CD4-positive, CD25-positive, alpha-beta regulatory T cell (primary cell): ENCODE measurements at regions not wholly inside any gene's neighbourhood (a gene's known extent, or its start where the extent isn't known, plus 50 kb on each side); places are given as distances from the start of the nearest gene placed in this dataset.

Source experiments
- ATAC-seq, 2 donors: fragments of 150-1000 bp; cut with Tn5 transposase; one replicate each; pipeline ENCODE4 v1.10.0; 2021; ENCODE audit warnings: low read depth in 2 of 2, moderate number of reproducible peaks in 2 of 2, moderate library complexity in 1 of 2
- DNase-seq, 3 donors: peaks; one replicate each; pipeline versions ENCODE4 v3.0.0 to v3.0.0-alpha.2; 2012 to 2022; ENCODE audit warnings: mixed read lengths in 1 of 3
- H3K27ac ChIP-seq: one replicate; pipeline ENCODE4 v1.7.0; 2013; ENCODE audit warnings: mild to moderate bottlenecking, low read length; ENCODE audit not compliant: insufficient read depth, poor library complexity, severe bottlenecking
- H3K27me3 ChIP-seq: one replicate; pipeline ENCODE4 v1.7.0; 2013; ENCODE audit warnings: low read length; ENCODE audit not compliant: control insufficient read depth, insufficient read depth
- H3K36me3 ChIP-seq: one replicate; pipeline ENCODE4 v1.7.0; 2013; ENCODE audit warnings: mild to moderate bottlenecking, low read length, moderate library complexity; ENCODE audit not compliant: control insufficient read depth, insufficient read depth
- H3K4me1 ChIP-seq: 2 replicates; pipeline ENCODE4 v1.7.0; 2013; ENCODE audit warnings: mild to moderate bottlenecking, low read length; ENCODE audit not compliant: insufficient read depth, control insufficient read depth, poor library complexity, severe bottlenecking
- H3K4me3 ChIP-seq: one replicate; pipeline ENCODE4 v1.7.0; 2013; ENCODE audit warnings: low read depth, mild to moderate bottlenecking, low read length, moderate library complexity
- H3K9me3 ChIP-seq, 2 experiments: 1 replicate in 1 of 2; 2 replicates in 1 of 2; pipeline ENCODE4 v1.7.0; 2013; ENCODE audit warnings: low read length in 2 of 2, mild to moderate bottlenecking in 1 of 2, moderate library complexity in 1 of 2; ENCODE audit not compliant: control insufficient read depth in 2 of 2
- H3K27ac Mint-ChIP-seq, 3 donors: one replicate each; pipeline ENCODE4 v1.8.0; 2020 to 2022; ENCODE audit warnings: mild to moderate bottlenecking in 3 of 3, mixed read lengths in 3 of 3, moderate library complexity in 2 of 3
- H3K27me3 Mint-ChIP-seq: one replicate; pipeline ENCODE4 v1.8.0; 2022; ENCODE audit warnings: mild to moderate bottlenecking, mixed read lengths
- H3K36me3 Mint-ChIP-seq: one replicate; pipeline ENCODE4 v1.8.0; 2020; ENCODE audit warnings: mixed read lengths
- H3K4me1 Mint-ChIP-seq, 4 donors: one replicate each; pipeline ENCODE4 v1.8.0; 2020 to 2022; ENCODE audit warnings: mixed read lengths in 4 of 4, mild to moderate bottlenecking in 1 of 4
- H3K4me3 Mint-ChIP-seq, 4 donors: one replicate each; pipeline ENCODE4 v1.8.0; 2020 to 2022; ENCODE audit warnings: mild to moderate bottlenecking in 4 of 4, mixed read lengths in 4 of 4, moderate library complexity in 3 of 4
- H3K9me3 Mint-ChIP-seq, 7 donors: one replicate each; pipeline ENCODE4 v1.8.0; 2020 to 2022; ENCODE audit warnings: mixed read lengths in 7 of 7, mild to moderate bottlenecking in 3 of 7, moderate library complexity in 2 of 7

DNA sequence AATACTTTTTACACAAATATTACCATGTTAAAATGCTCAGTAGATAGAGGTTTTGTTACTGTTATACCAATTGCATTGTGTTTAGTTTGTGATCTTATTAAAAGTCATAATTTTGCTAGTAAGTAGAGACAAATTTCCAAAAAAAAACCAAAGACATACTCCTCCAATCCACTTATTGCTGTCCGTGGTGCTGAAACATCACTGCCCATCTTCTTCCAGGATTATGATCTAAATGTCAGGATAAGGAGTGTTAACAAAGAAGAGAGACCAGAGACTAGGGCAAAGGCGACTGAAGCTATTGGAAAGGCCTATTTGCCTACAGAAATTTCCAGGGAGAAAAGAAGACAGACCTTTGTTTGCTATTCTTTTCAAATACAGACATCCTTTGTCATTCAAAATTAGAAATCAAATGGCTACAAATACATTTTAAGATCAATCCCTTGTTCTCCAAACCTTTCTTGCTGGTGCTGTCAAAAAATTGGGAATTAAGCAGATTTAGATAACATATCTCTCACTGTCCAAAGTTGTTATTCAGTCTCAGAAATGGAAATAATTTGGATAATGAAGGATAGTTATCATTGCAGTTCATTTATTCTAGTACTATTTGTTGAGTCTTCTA is 199.7 kb downstream of the C11orf91 start:
- H3K4me1 ChIP-seq: no peaks in the 10 kb centered on the region
- DNase-seq (no peak), ATAC-seq (no peak)
- Mint-ChIP-seq H3K9me3 (peaks cover 0 to 6% (median 0%) of the 10 kb centered on the region in 7 donors), H3K27ac (no peak overlapping the region), H3K27me3 (peaks cover 15% of the 10 kb centered on the region), H3K4me1 (no peaks in the 10 kb centered on the region), H3K4me3 (no peak overlapping the region), H3K36me3 (no peaks in the 10 kb centered on the region)
- no peak overlapping the region for H3K27ac ChIP-seq
- H3K4me3 ChIP-seq: no peak overlapping the region
- no peaks in the 10 kb centered on the region for H3K9me3 ChIP-seq
- H3K27me3 ChIP-seq: no peaks in the 10 kb centered on the region
- no peaks in the 10 kb centered on the region for H3K36me3 ChIP-seq

DNA sequence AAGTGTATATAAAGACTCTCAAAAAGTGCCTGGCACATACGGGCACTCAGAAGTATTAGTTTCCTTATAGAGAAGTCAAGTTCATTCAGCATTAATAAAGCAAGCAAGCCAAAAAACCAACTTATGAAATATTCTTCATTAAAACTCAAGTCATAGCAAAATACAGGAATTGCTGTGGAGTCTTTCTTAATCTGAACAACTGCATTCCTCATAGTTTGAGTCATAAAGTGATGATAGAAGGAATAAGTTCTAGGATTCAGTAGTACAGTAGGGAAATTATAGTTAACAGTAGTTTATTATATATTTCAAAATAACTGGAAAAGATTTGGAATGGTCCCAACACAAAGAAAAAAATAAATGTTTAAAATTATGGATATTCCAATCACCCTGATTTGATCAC is 200.3 kb downstream of the C11orf91 start:
- Mint-ChIP-seq H3K4me3 (no peak overlapping the region), H3K4me1 (no peaks in the 10 kb centered on the region), H3K9me3 (peaks cover 0 to 6% (median 0%) of the 10 kb centered on the region in 7 donors), H3K36me3 (no peaks in the 10 kb centered on the region), H3K27me3 (peaks cover 13% of the 10 kb centered on the region), H3K27ac (no peak overlapping the region)
- Histone ChIP-seq H3K27ac (no peak overlapping the region), H3K36me3 (no peaks in the 10 kb centered on the region), H3K4me3 (no peak overlapping the region), H3K9me3 (no peaks in the 10 kb centered on the region), H3K27me3 (no peaks in the 10 kb centered on the region), H3K4me1 (no peaks in the 10 kb centered on the region)
- ATAC-seq (no peak), DNase-seq (no peak)

- H3K36me3 Mint-ChIP-seq: no peaks in the 10 kb centered on the region
- H3K4me3 Mint-ChIP-seq: no peak overlapping the region
These were observed 208.0 kb downstream of the C11orf91 start for GRCh38 chr11:33492596-33492995.

DNA sequence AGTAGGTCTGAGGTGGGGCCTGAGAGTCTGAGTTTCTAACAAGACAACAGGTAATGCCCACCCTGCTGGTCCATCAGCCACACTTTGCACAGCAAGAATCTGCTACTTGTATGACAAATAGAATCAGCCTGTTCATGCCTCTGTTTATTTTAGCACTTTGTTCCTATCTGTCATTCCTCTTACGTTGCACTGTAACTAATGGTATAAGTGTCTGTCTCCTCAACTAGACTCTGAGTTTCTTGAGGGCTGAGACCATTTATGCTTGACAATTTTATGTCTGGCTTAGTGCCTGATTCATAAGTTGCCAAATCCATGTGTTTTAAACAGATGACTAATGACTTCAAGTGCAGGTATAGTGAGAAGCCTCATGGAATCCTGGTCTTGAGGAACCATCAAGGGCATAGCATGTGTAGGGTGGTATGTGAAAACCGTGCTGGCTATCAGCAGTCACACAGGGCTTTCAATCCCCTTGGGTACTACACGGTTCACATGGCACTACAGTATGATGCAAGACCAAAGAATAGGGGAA is 209.7 kb downstream of the C11orf91 start:
- no peaks in the 10 kb centered on the region for H3K4me1 Mint-ChIP-seq
- Histone ChIP-seq H3K4me3 (no peak overlapping the region), H3K9me3 (no peaks in the 10 kb centered on the region), H3K4me1 (no peaks in the 10 kb centered on the region), H3K27ac (no peak overlapping the region), H3K36me3 (no peaks in the 10 kb centered on the region), H3K27me3 (no peaks in the 10 kb centered on the region)
- H3K9me3 Mint-ChIP-seq: peaks cover 0 to 5% (median 0%) of the 10 kb centered on the region in 7 donors
- ATAC-seq (no peak), DNase-seq (no peak)
- no peak overlapping the region for H3K27ac Mint-ChIP-seq
- H3K27me3 Mint-ChIP-seq: peaks cover 4% of the 10 kb centered on the region
- H3K36me3 Mint-ChIP-seq: no peaks in the 10 kb centered on the region
- no peak overlapping the region for H3K4me3 Mint-ChIP-seq

More at GRCh38 chr11:33492596-33492995, 208.0 kb downstream of the C11orf91 start:
- Mint-ChIP-seq H3K27me3 (peaks cover 4% of the 10 kb centered on the region), H3K9me3 (peaks cover 0 to 5% (median 0%) of the 10 kb centered on the region in 7 donors), H3K27ac (no peak overlapping the region), H3K4me1 (no peaks in the 10 kb centered on the region)
- Histone ChIP-seq H3K4me3 (no peak overlapping the region), H3K36me3 (no peaks in the 10 kb centered on the region), H3K9me3 (no peaks in the 10 kb centered on the region), H3K27me3 (no peaks in the 10 kb centered on the region), H3K4me1 (no peaks in the 10 kb centered on the region), H3K27ac (no peak overlapping the region)
- DNase-seq: no peak
- ATAC-seq: no peak

- Mint-ChIP-seq H3K36me3 (no peaks in the 10 kb centered on the region), H3K9me3 (peaks cover 0 to 5% (median 0%) of the 10 kb centered on the region in 7 donors), H3K27ac (no peak overlapping the region), H3K27me3 (peaks cover 4% of the 10 kb centered on the region), H3K4me3 (no peak overlapping the region), H3K4me1 (no peaks in the 10 kb centered on the region)
- Histone ChIP-seq H3K27ac (no peak overlapping the region), H3K36me3 (no peaks in the 10 kb centered on the region), H3K4me1 (no peaks in the 10 kb centered on the region), H3K4me3 (no peak overlapping the region), H3K27me3 (no peaks in the 10 kb centered on the region), H3K9me3 (no peaks in the 10 kb centered on the region)
- DNase-seq (no peak), ATAC-seq (no peak)
These were observed 211.7 kb downstream of the C11orf91 start for GRCh38 chr11:33488971-33489370.

GRCh38 chr11:33480626-33481025 is 220.0 kb downstream of the C11orf91 start:
- peaks cover 2% of the 10 kb centered on the region for H3K27me3 ChIP-seq
- ATAC-seq: no peak
- no peaks in the 10 kb centered on the region for H3K9me3 Mint-ChIP-seq
- H3K4me3 Mint-ChIP-seq: no peak overlapping the region
- no peak for DNase-seq
- no peaks in the 10 kb centered on the region for H3K9me3 ChIP-seq
- no peak overlapping the region for H3K4me3 ChIP-seq
- no peaks in the 10 kb centered on the region for H3K36me3 Mint-ChIP-seq
- no peaks in the 10 kb centered on the region for H3K36me3 ChIP-seq
- no peak overlapping the region for H3K27ac ChIP-seq
- H3K27ac Mint-ChIP-seq: no peak overlapping the region
- peaks cover 4% of the 10 kb centered on the region for H3K27me3 Mint-ChIP-seq
- H3K4me1 Mint-ChIP-seq: no peaks in the 10 kb centered on the region
- no peaks in the 10 kb centered on the region for H3K4me1 ChIP-seq

DNA sequence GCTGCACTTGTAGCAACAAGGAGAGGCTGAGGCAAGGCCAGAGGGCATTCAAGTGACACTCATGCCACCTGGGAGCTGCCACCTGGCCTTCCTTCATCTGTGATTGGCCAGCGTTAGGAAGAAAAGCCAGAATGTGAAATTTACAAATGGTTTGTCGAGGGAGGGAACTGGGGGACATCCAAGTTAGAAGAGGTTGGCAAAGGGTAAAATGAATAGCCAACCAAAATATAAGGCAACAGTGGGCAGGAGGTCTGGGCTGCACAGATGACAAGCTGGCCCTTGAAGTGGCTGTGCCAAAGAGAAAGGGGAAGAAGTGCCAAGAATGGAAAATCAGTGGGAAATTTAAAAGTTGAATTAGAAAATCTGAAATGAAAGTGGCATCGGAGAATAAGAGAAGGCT is 221.4 kb downstream of the C11orf91 start:
- H3K27ac Mint-ChIP-seq: no peak overlapping the region
- no peak overlapping the region for H3K4me3 Mint-ChIP-seq
- H3K27me3 Mint-ChIP-seq: peaks cover 4% of the 10 kb centered on the region
- Histone ChIP-seq H3K27me3 (peaks cover 2% of the 10 kb centered on the region), H3K4me1 (no peaks in the 10 kb centered on the region), H3K27ac (no peak overlapping the region), H3K4me3 (no peak overlapping the region), H3K36me3 (no peaks in the 10 kb centered on the region), H3K9me3 (no peaks in the 10 kb centered on the region)
- DNase-seq (no peak), ATAC-seq (no peak)
- no peaks in the 10 kb centered on the region for H3K36me3 Mint-ChIP-seq
- no peaks in the 10 kb centered on the region for H3K9me3 Mint-ChIP-seq
- no peaks in the 10 kb centered on the region for H3K4me1 Mint-ChIP-seq

- Mint-ChIP-seq H3K36me3 (no peaks in the 10 kb centered on the region), H3K4me1 (no peaks in the 10 kb centered on the region), H3K9me3 (no peaks in the 10 kb centered on the region), H3K27ac (no peak overlapping the region), H3K4me3 (no peak overlapping the region), H3K27me3 (peaks cover 4% of the 10 kb centered on the region)
- Histone ChIP-seq H3K4me1 (no peaks in the 10 kb centered on the region), H3K27ac (no peak overlapping the region), H3K4me3 (no peak overlapping the region), H3K36me3 (no peaks in the 10 kb centered on the region), H3K27me3 (peaks cover 2% of the 10 kb centered on the region), H3K9me3 (no peaks in the 10 kb centered on the region)
- ATAC-seq: no peak
- DNase-seq: no peak
These were observed 221.0 kb downstream of the HIPK3 start for GRCh38 chr11:33478111-33478573.
